ENCODE measurements at regions not wholly inside any gene's neighbourhood (a gene's known extent, or its start where the extent isn't known, plus 50 kb on each side); places are given as distances from the start of the nearest gene placed in this dataset.
"Not testable (repeated sequence)": the region's sequence is repeated elsewhere in the genome, so short reads cannot be mapped to it uniquely, and the experiment has no call there.

DNA sequence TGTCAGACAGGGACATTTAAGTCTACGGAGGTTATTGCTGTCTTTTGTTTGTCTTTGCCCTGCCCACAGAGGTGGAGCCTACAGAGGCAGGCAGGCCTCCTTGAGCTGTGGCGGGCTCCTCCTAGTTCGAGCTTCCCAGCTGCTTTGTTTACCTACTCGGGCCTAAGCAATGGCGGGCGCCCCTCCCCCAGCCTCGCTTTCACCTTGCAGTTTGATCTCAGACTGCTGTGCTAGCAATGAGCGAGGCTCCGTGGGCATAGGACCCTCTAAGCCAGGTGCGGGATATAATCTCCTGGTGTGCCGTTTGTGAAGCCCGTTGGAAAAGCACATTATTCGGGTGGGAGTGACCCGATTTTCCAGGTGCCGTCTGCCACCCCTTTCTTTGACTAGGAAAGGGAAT is 125.0 kb downstream of the PRL start:
- H3K27ac Mint-ChIP-seq; H3K4me1 Mint-ChIP-seq (ENCODE audit: low read depth); ATAC-seq; POLR2A ChIA-PET; H3K4me3 Mint-ChIP-seq; CTCF ChIA-PET; DNase-seq; H3K27me3 Mint-ChIP-seq (ENCODE audit: low read depth); H3K36me3 Mint-ChIP-seq (ENCODE audit: low read depth): not testable (repeated sequence)
- H3K9me3 Mint-ChIP-seq (ENCODE audit: insufficient read depth): peaks cover 16% of the 10 kb centered on the region

DNA sequence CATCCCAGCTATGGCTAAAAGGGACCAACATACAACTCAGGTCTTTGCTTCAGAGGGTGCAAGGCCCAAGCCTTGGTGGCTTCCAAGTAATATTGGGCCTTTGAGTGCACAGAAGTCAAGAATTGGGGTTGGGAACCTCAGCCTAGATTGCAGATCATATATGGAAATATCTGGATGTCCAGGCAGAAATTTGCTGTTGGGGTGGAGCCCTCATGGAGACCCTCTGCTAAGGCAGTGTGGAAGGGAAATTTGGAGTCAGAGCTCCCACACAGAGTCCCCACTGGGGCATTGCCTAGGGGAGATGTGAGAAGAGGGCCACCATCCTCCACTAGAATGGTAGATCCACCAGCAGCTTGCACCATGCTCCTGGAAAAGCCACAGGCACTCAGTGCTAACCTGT is 123.5 kb downstream of the PRL start:
- Mint-ChIP-seq H3K4me3 (no peak overlapping the region), H3K27ac (no peak overlapping the region), H3K27me3 (ENCODE audit: low read depth) (no peaks in the 10 kb centered on the region), H3K4me1 (ENCODE audit: low read depth) (no peaks in the 10 kb centered on the region), H3K9me3 (ENCODE audit: insufficient read depth) (peaks cover 16% of the 10 kb centered on the region), H3K36me3 (ENCODE audit: low read depth) (peaks cover 4% of the 10 kb centered on the region)
- CTCF ChIA-PET: no interaction called here
- ATAC-seq: no peak
- no peak for DNase-seq
- POLR2A ChIA-PET: no interaction called here

- ATAC-seq; H3K4me1 Mint-ChIP-seq (ENCODE audit: low read depth); CTCF ChIA-PET; H3K36me3 Mint-ChIP-seq (ENCODE audit: low read depth); H3K27me3 Mint-ChIP-seq (ENCODE audit: low read depth); H3K27ac Mint-ChIP-seq; POLR2A ChIA-PET; DNase-seq; H3K4me3 Mint-ChIP-seq: not testable (repeated sequence)
- H3K9me3 Mint-ChIP-seq (ENCODE audit: insufficient read depth): peaks cover 17% of the 10 kb centered on the region
Observed at GRCh38 chr6:22180250-22180649, 116.6 kb downstream of the PRL start.

- H3K36me3 Mint-ChIP-seq (ENCODE audit: low read depth): no peaks in the 10 kb centered on the region
- POLR2A ChIA-PET: no interaction called here
- ATAC-seq (no peak), DNase-seq (no peak)
- H3K4me1 Mint-ChIP-seq (ENCODE audit: low read depth): no peaks in the 10 kb centered on the region
- CTCF ChIA-PET: no interaction called here
- no peaks in the 10 kb centered on the region for H3K27me3 Mint-ChIP-seq (ENCODE audit: low read depth)
- no peak overlapping the region for H3K27ac Mint-ChIP-seq
- no peak overlapping the region for H3K4me3 Mint-ChIP-seq
- H3K9me3 Mint-ChIP-seq (ENCODE audit: insufficient read depth): peaks cover 17% of the 10 kb centered on the region
Observed at GRCh38 chr6:22184371-22184770, 112.5 kb downstream of the PRL start.

DNA sequence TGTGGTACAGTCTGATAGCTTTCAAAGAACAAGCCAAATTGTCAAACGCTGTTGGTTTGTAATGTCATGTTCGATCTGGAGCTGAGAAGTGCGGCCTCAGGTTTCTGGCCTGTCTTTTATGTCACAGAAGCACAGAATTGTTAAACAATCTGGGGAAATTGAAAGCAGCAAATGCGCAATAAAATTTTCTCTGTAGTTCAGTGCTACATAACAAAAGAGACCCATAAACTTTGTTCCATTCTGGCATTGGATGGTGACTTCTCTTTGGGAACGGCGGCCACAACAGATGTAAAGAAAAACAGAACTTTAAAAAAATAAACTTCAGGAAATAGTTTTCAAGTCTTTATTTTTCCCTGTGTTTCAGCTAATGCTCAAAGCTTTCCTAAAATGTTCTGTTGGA is 106.9 kb downstream of the PRL start:
- CTCF ChIA-PET: no interaction called here
- Mint-ChIP-seq H3K4me1 (ENCODE audit: low read depth) (peaks cover 3% of the 10 kb centered on the region), H3K4me3 (no peak overlapping the region), H3K9me3 (ENCODE audit: insufficient read depth) (peaks cover under 1% of the 10 kb centered on the region), H3K36me3 (ENCODE audit: low read depth) (no peaks in the 10 kb centered on the region), H3K27ac (no peak overlapping the region), H3K27me3 (ENCODE audit: low read depth) (no peaks in the 10 kb centered on the region)
- DNase-seq: no peak
- POLR2A ChIA-PET: no interaction called here
- ATAC-seq: no peak

GRCh38 chr6:22194188-22194921 is 102.5 kb downstream of the PRL start:
- H3K4me3 Mint-ChIP-seq: no peak overlapping the region
- ChIA-PET CTCF (no interaction called here), POLR2A (no interaction called here)
- no peaks in the 10 kb centered on the region for H3K36me3 Mint-ChIP-seq (ENCODE audit: low read depth)
- no peaks in the 10 kb centered on the region for H3K27me3 Mint-ChIP-seq (ENCODE audit: low read depth)
- no peak for DNase-seq
- no peak overlapping the region for H3K27ac Mint-ChIP-seq
- no peak for ATAC-seq
- H3K9me3 Mint-ChIP-seq (ENCODE audit: insufficient read depth): no peaks in the 10 kb centered on the region
- peaks cover 3% of the 10 kb centered on the region for H3K4me1 Mint-ChIP-seq (ENCODE audit: low read depth)

DNA sequence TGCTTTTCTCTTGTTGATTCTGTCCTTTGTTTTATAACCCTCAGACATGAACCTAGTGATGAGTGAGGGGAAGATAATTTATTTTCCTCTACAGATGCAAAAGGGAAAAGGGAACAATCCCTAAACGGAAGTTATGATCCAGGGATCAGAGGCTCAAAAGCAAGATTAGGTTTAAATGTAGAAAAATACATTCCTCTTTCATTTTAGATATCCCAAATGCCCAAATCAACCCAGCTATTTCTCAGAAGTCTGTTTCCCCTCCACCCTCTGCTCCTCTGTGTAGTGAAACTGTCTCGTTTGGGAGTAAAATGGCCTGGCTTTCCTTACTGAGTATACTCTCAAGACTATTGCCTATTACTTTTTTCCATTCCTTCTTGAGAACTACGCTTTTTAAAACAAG is 97.1 kb downstream of the PRL start:
- H3K36me3 Mint-ChIP-seq (ENCODE audit: low read depth): no peaks in the 10 kb centered on the region
- no peak overlapping the region for H3K27ac Mint-ChIP-seq
- no peaks in the 10 kb centered on the region for H3K4me1 Mint-ChIP-seq (ENCODE audit: low read depth)
- no peaks in the 10 kb centered on the region for H3K9me3 Mint-ChIP-seq (ENCODE audit: insufficient read depth)
- CTCF ChIA-PET: no interaction called here
- H3K4me3 Mint-ChIP-seq: no peak overlapping the region
- H3K27me3 Mint-ChIP-seq (ENCODE audit: low read depth): no peaks in the 10 kb centered on the region
- POLR2A ChIA-PET: no interaction called here
- ATAC-seq (no peak), DNase-seq (no peak)

GRCh38 chr6:22204153-22204552 is 92.7 kb downstream of the PRL start:
- POLR2A ChIA-PET: no interaction called here
- no peaks in the 10 kb centered on the region for H3K36me3 Mint-ChIP-seq (ENCODE audit: low read depth)
- no peak overlapping the region for H3K27ac Mint-ChIP-seq
- no peaks in the 10 kb centered on the region for H3K9me3 Mint-ChIP-seq (ENCODE audit: insufficient read depth)
- ATAC-seq (no peak), DNase-seq (no peak)
- H3K4me1 Mint-ChIP-seq (ENCODE audit: low read depth): no peaks in the 10 kb centered on the region
- no peak overlapping the region for H3K4me3 Mint-ChIP-seq
- no peaks in the 10 kb centered on the region for H3K27me3 Mint-ChIP-seq (ENCODE audit: low read depth)
- CTCF ChIA-PET: no interaction called here

DNA sequence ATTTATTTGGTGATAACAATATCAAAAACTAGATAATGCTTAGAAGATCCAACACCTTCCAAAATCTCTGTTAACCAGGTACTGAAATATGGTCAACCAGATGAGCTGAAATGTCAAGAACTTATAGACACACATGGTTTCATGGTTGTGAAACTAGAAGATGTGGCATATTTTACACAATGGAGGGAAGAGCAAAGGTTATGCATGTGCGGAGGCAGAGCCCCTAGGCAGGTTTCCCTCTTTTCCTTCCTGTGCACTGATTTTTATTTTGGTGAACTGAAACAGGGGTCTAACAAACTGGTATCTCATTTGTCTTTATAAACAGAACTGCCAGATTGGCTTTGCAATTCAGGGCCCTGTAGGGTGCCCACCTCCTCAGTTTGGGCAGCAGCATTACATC is 91.6 kb downstream of the PRL start:
- H3K27ac Mint-ChIP-seq: no peak overlapping the region
- H3K4me3 Mint-ChIP-seq: no peak overlapping the region
- DNase-seq: no peak
- ATAC-seq: no peak
- H3K27me3 Mint-ChIP-seq (ENCODE audit: low read depth): no peaks in the 10 kb centered on the region
- ChIA-PET CTCF (no interaction called here), POLR2A (no interaction called here)
- no peaks in the 10 kb centered on the region for H3K9me3 Mint-ChIP-seq (ENCODE audit: insufficient read depth)
- H3K36me3 Mint-ChIP-seq (ENCODE audit: low read depth): no peaks in the 10 kb centered on the region
- H3K4me1 Mint-ChIP-seq (ENCODE audit: low read depth): no peaks in the 10 kb centered on the region

GRCh38 chr6:22206106-22206505 is 90.7 kb downstream of the PRL start:
- ATAC-seq (no peak), DNase-seq (no peak)
- ChIA-PET POLR2A (no interaction called here), CTCF (no interaction called here)
- H3K4me3 Mint-ChIP-seq: no peak overlapping the region
- no peaks in the 10 kb centered on the region for H3K9me3 Mint-ChIP-seq (ENCODE audit: insufficient read depth)
- H3K36me3 Mint-ChIP-seq (ENCODE audit: low read depth): no peaks in the 10 kb centered on the region
- H3K4me1 Mint-ChIP-seq (ENCODE audit: low read depth): no peaks in the 10 kb centered on the region
- H3K27me3 Mint-ChIP-seq (ENCODE audit: low read depth): no peaks in the 10 kb centered on the region
- H3K27ac Mint-ChIP-seq: no peak overlapping the region

DNA sequence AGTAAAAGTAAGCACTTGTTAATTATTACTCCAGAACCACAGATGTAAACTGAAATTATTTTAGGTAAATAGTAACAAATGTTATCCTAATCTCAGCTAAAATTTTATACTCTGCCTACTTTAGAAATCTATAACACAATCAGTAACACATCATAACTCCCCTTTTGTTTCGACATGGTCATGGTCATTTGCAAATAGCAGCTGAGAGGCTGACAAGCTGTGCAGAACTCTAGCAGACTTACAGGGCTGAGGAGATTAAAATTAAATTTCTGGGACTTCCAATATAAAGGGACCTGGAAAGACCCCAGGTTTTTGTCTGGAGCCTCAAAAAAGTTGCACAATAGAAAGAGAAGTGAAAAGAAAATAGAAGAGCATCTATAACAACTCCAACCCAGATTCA is 88.8 kb downstream of the PRL start:
- H3K4me3 Mint-ChIP-seq: no peak overlapping the region
- H3K4me1 Mint-ChIP-seq (ENCODE audit: low read depth): no peaks in the 10 kb centered on the region
- no peaks in the 10 kb centered on the region for H3K9me3 Mint-ChIP-seq (ENCODE audit: insufficient read depth)
- DNase-seq (no peak), ATAC-seq (no peak)
- no peaks in the 10 kb centered on the region for H3K27me3 Mint-ChIP-seq (ENCODE audit: low read depth)
- ChIA-PET POLR2A (no interaction called here), CTCF (interaction anchor here (0.6 kb wide), 1 partner anchor 59 kb away, joined by 3 read pairs; no protein-coding TSS in a partner anchor)
- H3K27ac Mint-ChIP-seq: no peak overlapping the region
- H3K36me3 Mint-ChIP-seq (ENCODE audit: low read depth): no peaks in the 10 kb centered on the region

- no peak for ATAC-seq
- Mint-ChIP-seq H3K27ac (no peak overlapping the region), H3K4me3 (no peak overlapping the region), H3K9me3 (ENCODE audit: insufficient read depth) (no peaks in the 10 kb centered on the region), H3K36me3 (ENCODE audit: low read depth) (no peaks in the 10 kb centered on the region), H3K4me1 (ENCODE audit: low read depth) (no peaks in the 10 kb centered on the region), H3K27me3 (ENCODE audit: low read depth) (no peaks in the 10 kb centered on the region)
- ChIA-PET POLR2A (no interaction called here), CTCF (no interaction called here)
- DNase-seq: no peak
Observed at GRCh38 chr6:22214314-22214713, 82.5 kb downstream of the PRL start.

GRCh38 chr6:22215474-22215873 is 81.4 kb downstream of the PRL start:
- H3K27ac Mint-ChIP-seq; ATAC-seq; H3K4me3 Mint-ChIP-seq; H3K36me3 Mint-ChIP-seq (ENCODE audit: low read depth); CTCF ChIA-PET; H3K27me3 Mint-ChIP-seq (ENCODE audit: low read depth); H3K4me1 Mint-ChIP-seq (ENCODE audit: low read depth); H3K9me3 Mint-ChIP-seq (ENCODE audit: insufficient read depth); DNase-seq: not testable (repeated sequence)
- POLR2A ChIA-PET: interaction anchor here (0.7 kb wide), 1 partner anchor 860 kb away, joined by 3 read pairs; no protein-coding TSS in a partner anchor

All from activated CD8-positive, alpha-beta T cell treated with anti-CD3 and anti-CD28 coated beads, Interleukin-2, amount 10 ng/mL, durations not matched to agents 7 days and 5 days (primary cell).